Sigmoid colon (tissue), 4 donors: ENCODE measurements at regions not wholly inside any gene's neighbourhood (a gene's known extent, or its start where the extent isn't known, plus 50 kb on each side); places are given as distances from the start of the nearest gene placed in this dataset.

Source experiments
- POLR2A ChIP-seq, 2 donors: fragments of 450-650 bp; IDR thresholded peaks; one replicate each; pipeline ENCODE4 v1.6.1; 2016; ENCODE audit warnings: antibody characterized with exemption in 2 of 2, mild to moderate bottlenecking in 2 of 2, moderate library complexity in 2 of 2
- POLR2AphosphoS5 ChIP-seq, 4 donors: sonication (generic); formaldehyde crosslinking; IDR thresholded peaks; one replicate each; pipeline ENCODE4 v1.6.1; 2017; ENCODE audit warnings: antibody characterized with exemption in 4 of 4
- TF ChIP-seq, protein P1 (sequence below), 4 experiments: fragments of 450-650 bp in 3 of 4; fragments of 200-600 bp in 1 of 4; IDR thresholded peaks; one replicate each; pipeline ENCODE4 v1.5.1; 2016 to 2019; ENCODE audit warnings: antibody characterized with exemption in 4 of 4, mild to moderate bottlenecking in 3 of 4, moderate library complexity in 2 of 4

GRCh38 chr2:105653302-105653701 lies 91.4 kb upstream of the NCK2 start:
- TF ChIP-seq POLR2A (IDR thresholded peaks at IDR 0.05) (no peak), POLR2AphosphoS5 (IDR thresholded peaks at IDR 0.05) (no peak)
- TF ChIP-seq, protein P1, sequence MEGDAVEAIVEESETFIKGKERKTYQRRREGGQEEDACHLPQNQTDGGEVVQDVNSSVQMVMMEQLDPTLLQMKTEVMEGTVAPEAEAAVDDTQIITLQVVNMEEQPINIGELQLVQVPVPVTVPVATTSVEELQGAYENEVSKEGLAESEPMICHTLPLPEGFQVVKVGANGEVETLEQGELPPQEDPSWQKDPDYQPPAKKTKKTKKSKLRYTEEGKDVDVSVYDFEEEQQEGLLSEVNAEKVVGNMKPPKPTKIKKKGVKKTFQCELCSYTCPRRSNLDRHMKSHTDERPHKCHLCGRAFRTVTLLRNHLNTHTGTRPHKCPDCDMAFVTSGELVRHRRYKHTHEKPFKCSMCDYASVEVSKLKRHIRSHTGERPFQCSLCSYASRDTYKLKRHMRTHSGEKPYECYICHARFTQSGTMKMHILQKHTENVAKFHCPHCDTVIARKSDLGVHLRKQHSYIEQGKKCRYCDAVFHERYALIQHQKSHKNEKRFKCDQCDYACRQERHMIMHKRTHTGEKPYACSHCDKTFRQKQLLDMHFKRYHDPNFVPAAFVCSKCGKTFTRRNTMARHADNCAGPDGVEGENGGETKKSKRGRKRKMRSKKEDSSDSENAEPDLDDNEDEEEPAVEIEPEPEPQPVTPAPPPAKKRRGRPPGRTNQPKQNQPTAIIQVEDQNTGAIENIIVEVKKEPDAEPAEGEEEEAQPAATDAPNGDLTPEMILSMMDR (IDR thresholded peaks at IDR 0.05): no peak
